ENCODE measurements at regions not wholly inside any gene's neighbourhood (a gene's known extent, or its start where the extent isn't known, plus 50 kb on each side); places are given as distances from the start of the nearest gene placed in this dataset.

DNA sequence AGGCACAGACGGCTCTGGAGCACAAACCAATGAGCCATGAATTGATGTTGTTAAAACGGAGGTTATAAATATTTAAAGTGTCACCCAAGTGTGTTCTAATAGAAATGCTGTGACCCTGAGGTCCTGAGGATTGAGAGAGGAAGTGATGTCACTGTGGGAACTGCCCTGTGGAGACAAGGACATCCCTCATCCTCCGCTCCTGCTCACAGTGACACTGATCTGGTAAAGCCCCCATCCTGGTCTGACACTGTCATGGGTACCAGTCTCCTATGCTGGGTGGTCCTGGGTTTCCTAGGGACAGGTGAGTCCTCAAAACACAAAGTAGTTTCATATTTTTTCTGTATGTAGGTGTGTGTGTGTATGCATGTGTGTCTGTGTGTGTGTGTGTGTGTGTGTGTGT lies 237.9 kb upstream of the PRSS1 start:
- TF ChIP-seq CTCF (conservative IDR thresholded peaks at IDR 0.05 in 1 of 2, IDR thresholded peaks at IDR 0.05 in 1 of 2; ENCODE audit: extremely low read depth in 1 of 2, insufficient read depth in 1 of 2, low read depth in 1 of 2, low read length in 2 of 2) (no peak), EZH2 (IDR thresholded peaks at IDR 0.05; ENCODE audit: borderline replicate concordance, low read length) (no peak)
